Fibroblast of peridontal ligament (primary cell): ENCODE measurements at regions not wholly inside any gene's neighbourhood (a gene's known extent, or its start where the extent isn't known, plus 50 kb on each side); places are given as distances from the start of the nearest gene placed in this dataset.
"Not testable (repeated sequence)": the region's sequence is repeated elsewhere in the genome, so short reads cannot be mapped to it uniquely, and the experiment has no call there.

Experiments used
- DNase-seq: peaks from one replicate; pipeline ENCODE4 v3.0.0-alpha.2; 2010; ENCODE audit errors: extremely low read depth

GRCh38 chr22:40094485-40094884, 83.2 kb upstream of the TNRC6B start:
- DNase-seq: peak; percentile 59

GRCh38 chr22:40099887-40100286, 77.8 kb upstream of the TNRC6B start:
- not testable (repeated sequence) for DNase-seq

DNA sequence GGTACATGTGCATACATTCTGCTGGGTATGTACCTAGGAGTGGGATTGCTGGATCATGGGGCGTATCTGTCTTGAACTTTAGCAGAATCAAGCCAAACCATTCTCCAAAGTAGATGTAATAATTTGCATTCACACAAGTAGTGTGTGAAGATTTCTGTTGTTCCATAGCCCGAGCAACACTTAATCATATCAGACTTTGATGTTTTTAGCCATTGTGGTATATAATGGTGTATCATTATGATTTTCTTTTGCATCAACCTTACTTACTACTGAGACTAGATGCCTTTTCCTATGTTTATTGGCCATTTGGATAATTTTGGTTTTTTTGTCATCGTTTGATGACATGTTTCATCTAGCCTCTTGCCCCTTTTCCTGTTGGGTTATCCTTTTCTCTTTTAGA, 72.0 kb upstream of the TNRC6B start:
- DNase-seq: no peak

DNA sequence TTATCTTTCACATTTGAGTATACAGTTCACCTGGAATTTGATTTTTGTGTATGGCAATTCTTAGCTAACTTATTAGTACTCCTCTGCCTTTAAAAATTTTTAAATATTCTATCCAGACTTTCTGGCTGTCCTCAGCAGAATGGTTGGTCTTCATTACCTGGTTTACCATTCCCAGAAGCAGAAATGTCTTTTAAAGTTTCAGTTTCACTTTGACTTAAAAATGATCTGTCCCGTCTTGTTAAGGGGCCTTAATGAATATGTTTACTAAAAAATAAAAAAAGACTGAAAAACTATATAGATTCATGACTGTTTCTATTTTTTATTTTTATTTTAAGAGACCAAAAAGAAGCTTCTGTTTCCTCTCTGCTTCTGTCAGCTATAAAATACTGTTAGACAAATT, 70.5 kb upstream of the TNRC6B start:
- peak; percentile 38 for DNase-seq

DNA sequence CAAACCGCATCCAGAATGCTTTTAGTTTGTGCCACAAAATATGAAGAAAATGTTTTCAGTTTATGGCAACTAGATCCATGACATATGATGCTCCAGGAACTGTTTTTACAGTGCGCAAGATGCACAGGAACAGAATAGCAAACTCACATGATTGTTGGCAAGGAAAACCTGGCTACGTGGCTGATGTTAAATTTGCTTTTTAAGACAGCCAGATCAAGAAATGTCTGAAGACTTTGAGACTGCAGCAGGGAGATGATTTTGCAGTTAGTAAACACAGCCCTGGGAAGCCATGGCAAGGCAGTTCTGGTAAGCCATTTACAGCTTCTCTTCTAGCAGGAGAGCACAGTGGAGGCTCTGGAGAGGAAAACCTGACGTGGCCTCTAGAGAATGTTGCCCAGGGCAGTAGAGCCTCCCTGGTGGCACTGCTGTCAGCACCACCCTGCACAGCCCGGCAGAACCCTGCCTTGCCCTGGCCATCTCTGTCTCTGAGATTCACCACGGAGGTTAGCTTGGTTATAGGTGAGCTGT, 69.8 kb upstream of the TNRC6B start:
- DNase-seq: peak; percentile 88

GRCh38 chr22:40108396-40108795, 69.3 kb upstream of the TNRC6B start:
- DNase-seq: peak; percentile 26

DNA sequence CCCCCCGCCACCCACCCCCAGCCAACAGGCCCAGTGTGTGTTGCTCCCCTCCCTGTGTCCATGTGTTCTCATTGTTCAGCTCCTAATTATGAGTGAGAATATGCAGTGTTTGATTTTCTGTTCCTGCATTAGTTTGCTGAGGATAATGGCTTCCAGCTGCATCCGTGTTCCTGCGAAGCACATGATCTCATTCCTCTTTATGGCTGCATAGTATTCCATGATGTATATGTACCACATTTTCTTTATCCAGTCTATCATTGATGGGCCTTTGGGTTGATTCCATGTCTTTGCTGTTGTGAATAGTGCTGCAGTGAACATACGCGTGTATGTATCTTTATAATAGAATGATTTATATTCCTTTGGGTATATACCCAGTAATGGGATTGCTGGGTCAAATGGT, 68.8 kb upstream of the TNRC6B start:
- not testable (repeated sequence) for DNase-seq

GRCh38 chr22:40111451-40111850, 66.3 kb upstream of the TNRC6B start:
- DNase-seq: no peak

GRCh38 chr22:40112595-40112994, 65.1 kb upstream of the TNRC6B start:
- no peak for DNase-seq

- no peak for DNase-seq
Observed at GRCh38 chr22:40113696-40114095, 64.0 kb upstream of the TNRC6B start.

DNA sequence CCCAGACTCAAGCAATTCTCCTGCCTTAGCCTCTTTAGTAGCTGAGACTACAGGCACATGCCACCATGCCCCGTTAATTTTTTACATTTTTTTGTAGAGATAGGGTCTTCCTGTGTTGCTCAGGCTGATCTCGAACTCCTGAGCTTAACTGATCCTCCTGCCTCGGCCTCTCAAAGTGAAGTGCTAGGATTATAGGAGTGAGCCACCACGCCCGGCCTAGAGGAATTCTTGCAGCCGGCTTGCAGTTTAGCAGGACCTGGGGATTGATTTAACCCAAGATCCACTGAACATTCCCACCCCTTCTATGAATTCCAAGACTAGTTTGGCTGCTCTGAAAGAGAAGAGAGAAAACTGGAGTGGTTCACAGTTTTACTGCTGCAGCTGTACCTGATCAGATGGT, 63.3 kb upstream of the TNRC6B start:
- no peak for DNase-seq

DNA sequence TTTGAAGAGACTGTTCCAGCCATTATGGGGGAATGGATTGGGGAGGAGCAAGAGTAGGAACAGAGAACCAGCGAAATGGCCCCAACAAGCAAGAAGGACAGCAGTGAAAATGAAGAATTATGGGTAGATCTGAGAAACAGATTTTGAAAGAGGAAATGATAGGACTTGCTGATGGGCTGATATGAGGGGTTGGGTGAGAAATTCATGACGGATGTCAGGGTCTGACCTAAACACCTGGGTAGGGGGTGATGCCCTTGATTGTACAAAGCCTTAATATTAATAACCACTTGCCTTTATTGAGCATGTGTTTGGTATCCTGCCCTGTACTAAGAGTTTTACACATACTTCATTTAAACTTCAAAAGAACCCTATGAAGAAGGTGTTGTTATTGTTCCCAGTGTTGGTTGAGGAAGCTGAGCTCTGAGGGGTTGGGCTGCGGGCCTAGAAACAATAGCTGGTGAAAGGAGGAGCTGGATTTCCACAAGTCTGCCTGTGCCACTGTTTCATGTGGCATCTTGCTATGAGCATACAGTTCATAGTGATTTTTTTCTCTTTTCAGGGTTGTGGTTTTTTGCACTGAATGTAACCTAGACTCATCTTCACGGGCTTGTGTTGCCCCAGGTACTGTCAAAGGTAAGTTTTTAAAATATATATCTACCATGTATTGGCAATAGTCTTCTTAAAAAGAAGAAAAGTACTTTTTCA, 61.1 kb upstream of the TNRC6B start:
- no peak for DNase-seq

GRCh38 chr22:40118979-40119378, 58.7 kb upstream of the TNRC6B start:
- DNase-seq: no peak

DNA sequence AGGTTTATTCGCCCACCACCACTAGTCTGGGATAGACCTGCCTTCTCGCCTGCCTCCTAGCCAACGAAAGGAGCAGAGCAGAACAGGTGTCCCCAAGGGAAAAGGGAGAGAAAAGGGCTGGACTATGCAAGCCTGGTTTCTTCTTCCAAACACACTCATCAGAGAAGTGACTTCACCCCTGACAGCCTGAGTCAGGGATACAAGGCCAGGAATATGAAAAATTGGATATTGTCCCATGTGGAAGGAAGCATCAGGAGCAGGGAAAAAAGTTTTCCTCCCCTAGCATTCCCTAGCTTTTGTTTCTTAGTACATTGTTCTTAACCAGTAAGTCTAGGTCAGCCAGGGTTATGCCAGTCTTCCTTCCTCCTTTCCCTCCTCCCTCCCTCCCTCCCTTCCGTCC, 56.9 kb upstream of the TNRC6B start:
- DNase-seq: no peak

DNA sequence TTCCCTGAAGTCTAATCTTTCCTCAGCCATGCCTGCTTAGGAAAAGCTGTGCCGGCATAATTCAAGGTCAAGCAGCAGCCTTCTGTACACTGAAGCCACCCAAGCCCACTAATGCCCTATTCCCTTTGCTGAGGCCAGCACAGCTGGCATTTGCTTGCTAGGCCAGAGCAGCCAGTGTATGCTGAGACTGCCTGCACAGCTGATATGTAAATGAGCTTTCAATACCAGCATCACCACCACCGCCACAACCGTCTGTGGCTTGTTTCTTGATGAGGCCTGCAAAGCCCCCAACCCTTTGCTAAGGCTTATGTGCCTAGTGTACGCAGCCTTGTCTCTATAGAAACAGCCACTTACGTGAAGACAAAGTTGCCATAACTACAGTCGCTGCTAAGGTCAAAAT, 56.3 kb upstream of the TNRC6B start:
- DNase-seq: no peak

- DNase-seq: no peak
Observed at GRCh38 chr22:40122792-40123191, 54.9 kb upstream of the TNRC6B start.

DNA sequence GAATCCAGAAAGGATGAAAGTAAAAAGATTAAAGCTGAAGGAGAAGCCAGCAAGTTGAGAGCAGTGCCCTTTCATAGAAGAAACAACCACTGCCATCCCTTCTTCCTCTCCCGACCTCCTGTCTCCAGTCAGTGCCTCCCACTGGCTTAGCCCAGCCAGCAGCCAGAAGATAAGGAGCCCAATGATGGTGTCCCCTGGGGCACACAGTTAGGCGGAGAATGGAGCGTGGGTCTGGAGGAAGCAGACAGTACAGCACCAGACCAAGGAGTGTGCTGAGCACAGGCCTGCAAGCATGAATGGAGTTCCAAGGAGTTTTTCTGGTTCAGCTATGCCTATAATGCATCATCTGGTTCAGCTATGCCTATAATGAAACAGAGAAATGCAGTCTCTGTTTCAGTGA, 54.3 kb upstream of the TNRC6B start:
- no peak for DNase-seq
